ENCODE measurements at regions not wholly inside any gene's neighbourhood (a gene's known extent, or its start where the extent isn't known, plus 50 kb on each side); places are given as distances from the start of the nearest gene placed in this dataset.
A peak's percentile ranks its signal among the peaks of the same experiment; 100 is the strongest.

DNA sequence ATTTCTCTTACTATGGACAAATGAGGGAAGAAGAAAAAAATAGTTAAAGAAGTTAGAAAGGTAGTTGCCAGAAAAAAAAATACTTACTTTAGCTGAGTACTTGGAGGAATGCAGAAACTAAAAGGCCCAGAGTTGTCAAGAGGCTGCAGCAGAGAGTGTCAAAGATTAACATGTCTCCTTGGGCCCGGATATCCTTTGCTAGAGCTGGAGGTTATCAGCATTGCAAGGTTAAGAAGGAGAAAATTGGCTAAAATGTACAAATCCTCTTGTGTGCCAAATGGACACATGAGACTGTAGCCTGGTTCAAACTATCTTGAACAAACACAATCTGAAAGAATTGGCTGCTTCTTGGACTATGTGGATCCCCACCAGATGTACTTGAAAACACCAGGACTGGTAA is 377.0 kb downstream of the SEMA3D start:
- no peak overlapping the region for H3K27ac ChIP-seq
- TF ChIP-seq CTCF (IDR thresholded peaks at IDR 0.05) = no peak
- no peak for DNase-seq (ENCODE audit: low spot score)
- no peak overlapping the region for H3K4me3 ChIP-seq
- no peaks in the 10 kb centered on the region for H3K27me3 ChIP-seq
- no peaks in the 10 kb centered on the region for H3K9me3 ChIP-seq
- no peaks in the 10 kb centered on the region for H3K36me3 ChIP-seq
- peaks cover 0 to 8% of the 10 kb centered on the region in 2 donors for H3K4me1 ChIP-seq

- H3K4me3 ChIP-seq = no peak overlapping the region
- H3K36me3 ChIP-seq = no peaks in the 10 kb centered on the region
- no peak for TF ChIP-seq CTCF (IDR thresholded peaks at IDR 0.05)
- no peaks in the 10 kb centered on the region for H3K9me3 ChIP-seq
- no peak for DNase-seq (ENCODE audit: low spot score)
- no peaks in the 10 kb centered on the region for H3K4me1 ChIP-seq
- no peak overlapping the region for H3K27ac ChIP-seq
- no peaks in the 10 kb centered on the region for H3K27me3 ChIP-seq
Measured at GRCh38 chr7:84803979-84804378, 382.9 kb downstream of the SEMA3D start.

DNA sequence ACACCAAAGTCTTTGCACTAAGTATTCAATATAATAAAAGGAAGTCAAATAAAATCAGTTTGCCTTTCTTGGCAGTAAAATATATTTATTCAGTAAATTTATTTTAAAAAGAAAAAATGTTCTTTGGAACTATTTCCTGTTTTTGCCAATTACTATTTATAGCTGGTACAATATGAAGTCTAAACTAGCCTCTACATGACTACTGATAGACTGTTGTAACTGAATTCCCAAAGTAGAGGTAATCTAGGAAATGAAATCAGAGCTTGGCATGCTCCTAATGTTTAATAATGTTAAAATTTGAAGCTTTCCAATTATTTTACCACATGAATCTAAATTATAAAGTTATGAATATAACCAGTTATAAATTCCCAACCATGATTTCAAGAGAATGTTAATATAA is 385.5 kb downstream of the SEMA3D start:
- no peaks in the 10 kb centered on the region for H3K27me3 ChIP-seq
- H3K4me3 ChIP-seq = no peak overlapping the region
- DNase-seq (ENCODE audit: low spot score) = no peak
- no peak for TF ChIP-seq CTCF (IDR thresholded peaks at IDR 0.05)
- peaks cover 3 to 4% of the 10 kb centered on the region in 2 donors for H3K9me3 ChIP-seq
- no peaks in the 10 kb centered on the region for H3K36me3 ChIP-seq
- H3K4me1 ChIP-seq = no peaks in the 10 kb centered on the region
- no peak overlapping the region for H3K27ac ChIP-seq

- peak overlapping the region in 1 of 2 donors; percentile 22 for H3K27ac ChIP-seq
- no peaks in the 10 kb centered on the region for H3K4me1 ChIP-seq
- no peaks in the 10 kb centered on the region for H3K27me3 ChIP-seq
- no peak for DNase-seq (ENCODE audit: low spot score)
- H3K4me3 ChIP-seq = no peak overlapping the region
- H3K9me3 ChIP-seq = peaks cover 3 to 8% of the 10 kb centered on the region in 2 donors
- no peak for TF ChIP-seq CTCF (IDR thresholded peaks at IDR 0.05)
- H3K36me3 ChIP-seq = no peaks in the 10 kb centered on the region
Measured at GRCh38 chr7:84800846-84801245, 386.0 kb downstream of the SEMA3D start.

GRCh38 chr7:84799106-84799505 is 387.8 kb downstream of the SEMA3D start:
- no peak for TF ChIP-seq CTCF (IDR thresholded peaks at IDR 0.05)
- Histone ChIP-seq H3K27me3 (no peaks in the 10 kb centered on the region), H3K27ac (no peak overlapping the region), H3K36me3 (no peaks in the 10 kb centered on the region), H3K9me3 (peaks cover 3 to 8% of the 10 kb centered on the region in 2 donors), H3K4me3 (no peak overlapping the region), H3K4me1 (no peaks in the 10 kb centered on the region)
- no peak for DNase-seq (ENCODE audit: low spot score)

DNA sequence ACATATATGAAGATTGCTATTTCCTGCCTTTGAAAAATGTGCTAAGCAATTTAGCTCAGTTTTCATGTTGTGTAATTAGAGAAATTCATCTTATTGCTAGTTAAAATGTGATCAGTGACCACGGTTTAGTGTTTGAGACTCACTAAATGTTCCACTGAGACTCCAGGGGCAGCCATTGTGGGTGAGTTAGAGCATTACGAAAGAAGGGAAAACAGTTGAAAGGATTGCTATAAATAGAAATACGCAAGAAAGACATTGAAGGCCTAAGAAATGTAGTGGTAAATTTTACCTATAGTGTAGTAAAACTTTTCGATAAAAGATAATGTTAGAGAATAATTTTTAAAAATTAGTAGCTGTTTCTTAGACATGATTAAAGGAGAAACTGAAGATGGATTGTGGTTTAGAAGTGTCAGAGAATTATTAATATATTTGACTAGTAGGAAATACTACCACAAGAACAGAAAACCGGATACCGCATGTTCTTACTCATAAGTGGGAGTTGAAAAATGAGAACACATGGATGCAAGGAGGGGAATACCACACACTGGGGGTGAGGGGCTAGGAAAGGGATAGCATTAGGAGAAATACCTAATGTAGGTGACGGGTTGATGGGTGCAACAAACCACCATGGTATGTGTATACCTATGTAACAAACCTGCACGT is 394.5 kb downstream of the SEMA3D start:
- Histone ChIP-seq H3K4me1 (no peaks in the 10 kb centered on the region), H3K9me3 (peaks cover 3 to 8% of the 10 kb centered on the region in 2 donors), H3K27ac (no peak overlapping the region), H3K36me3 (no peaks in the 10 kb centered on the region), H3K27me3 (no peaks in the 10 kb centered on the region), H3K4me3 (no peak overlapping the region)
- DNase-seq (ENCODE audit: low spot score) = no peak
- no peak for TF ChIP-seq CTCF (IDR thresholded peaks at IDR 0.05)

Measured in right atrium auricular region (tissue), 2 donors.